H9 (cell line): ENCODE measurements at regions not wholly inside any gene's neighbourhood (a gene's known extent, or its start where the extent isn't known, plus 50 kb on each side); places are given as distances from the start of the nearest gene placed in this dataset.

Experiments used
- DNase-seq: peaks from one replicate; pipeline ENCODE4 v3.0.0-alpha.2; 2017
- H2AFZ ChIP-seq: one replicate; pipeline ENCODE4 v1.6.1; 2013; ENCODE audit warnings: mild to moderate bottlenecking, low read length, control low read depth, moderate library complexity
- H2AK5ac ChIP-seq: 2 replicates; pipeline ENCODE4 v1.6.1; 2013; ENCODE audit warnings: low read length, control low read depth, mixed read lengths; ENCODE audit not compliant: insufficient read length
- H2BK120ac ChIP-seq: one replicate; pipeline ENCODE4 v1.6.1; 2013; ENCODE audit warnings: low read depth, mild to moderate bottlenecking, low read length, control low read depth, inconsistent platforms; ENCODE audit not compliant: poor library complexity, severe bottlenecking
- H2BK12ac ChIP-seq: 2 replicates; pipeline ENCODE4 v1.6.1; 2013; ENCODE audit warnings: low read length, control low read depth, mixed read lengths, low read depth; ENCODE audit not compliant: insufficient read length
- H2BK15ac ChIP-seq: 2 replicates; pipeline ENCODE4 v1.6.1; 2013; ENCODE audit warnings: low read depth, low read length, control low read depth
- H2BK20ac ChIP-seq: one replicate; pipeline ENCODE4 v1.6.1; 2013; ENCODE audit warnings: low read depth, mild to moderate bottlenecking, low read length, control low read depth, inconsistent platforms; ENCODE audit not compliant: poor library complexity, severe bottlenecking
- H2BK5ac ChIP-seq: 2 replicates; pipeline ENCODE4 v1.6.1; 2013; ENCODE audit warnings: low read length, control low read depth, mixed read lengths; ENCODE audit not compliant: insufficient read length
- H3K14ac ChIP-seq: 2 replicates; pipeline ENCODE4 v1.6.1; 2013; ENCODE audit warnings: low read length, control low read depth; ENCODE audit not compliant: insufficient read depth
- H3K18ac ChIP-seq: 2 replicates; pipeline ENCODE4 v1.6.1; 2013; ENCODE audit warnings: low read depth, mild to moderate bottlenecking, mixed read lengths, low read length, control low read depth; ENCODE audit not compliant: insufficient read length
- H3K23ac ChIP-seq: 2 replicates; pipeline ENCODE4 v1.6.1; 2013; ENCODE audit warnings: low read length, control low read depth, mixed read lengths, low read depth; ENCODE audit not compliant: insufficient read length
- H3K23me2 ChIP-seq: 2 replicates; pipeline ENCODE4 v1.6.1; 2013; ENCODE audit warnings: low read depth, mild to moderate bottlenecking, mixed read lengths, low read length, control low read depth; ENCODE audit not compliant: insufficient read length, poor library complexity, severe bottlenecking
- H3K27ac ChIP-seq: 2 replicates; pipeline ENCODE4 v1.5.1; 2013; ENCODE audit warnings: low read length, control low read depth, mixed read lengths, low read depth; ENCODE audit not compliant: insufficient read length
- H3K27me3 ChIP-seq: 2 replicates; pipeline ENCODE4 v1.6.1; 2013; ENCODE audit warnings: low read length, control low read depth, inconsistent platforms; ENCODE audit not compliant: insufficient read depth
- H3K4ac ChIP-seq: 2 replicates; pipeline ENCODE4 v1.6.1; 2013; ENCODE audit warnings: low read depth, mild to moderate bottlenecking, control low read depth, inconsistent platforms, low read length, moderate library complexity
- H3K4me1 ChIP-seq: 2 replicates; pipeline ENCODE4 v1.6.1; 2013; ENCODE audit warnings: low read length, control low read depth, inconsistent platforms; ENCODE audit not compliant: insufficient read depth
- H3K4me2 ChIP-seq: 2 replicates; pipeline ENCODE4 v1.6.1; 2013; ENCODE audit warnings: low read length, control low read depth, mixed read lengths; ENCODE audit not compliant: insufficient read length, insufficient read depth
- H3K56ac ChIP-seq: 2 replicates; pipeline ENCODE4 v1.6.1; 2013; ENCODE audit warnings: low read depth, mild to moderate bottlenecking, mixed read lengths, low read length, control low read depth; ENCODE audit not compliant: insufficient read length
- H3K79me1 ChIP-seq: 2 replicates; pipeline ENCODE4 v1.6.1; 2013; ENCODE audit warnings: low read depth, mild to moderate bottlenecking, moderate library complexity, low read length, control low read depth, inconsistent platforms; ENCODE audit not compliant: insufficient read depth, poor library complexity, severe bottlenecking
- H3K79me2 ChIP-seq: 2 replicates; pipeline ENCODE4 v1.6.1; 2013; ENCODE audit warnings: low read length, control low read depth, inconsistent platforms; ENCODE audit not compliant: insufficient read depth
- H3K9ac ChIP-seq: 2 replicates; pipeline ENCODE4 v1.6.1; 2013; ENCODE audit warnings: low read length, control low read depth, mixed read lengths; ENCODE audit not compliant: insufficient read length; ENCODE audit errors: extremely low read depth
- H3K9me3 ChIP-seq: one replicate; pipeline ENCODE4 v1.6.1; 2013; ENCODE audit warnings: low read depth, low read length, inconsistent platforms; ENCODE audit not compliant: control insufficient read depth
- H3T11ph ChIP-seq: one replicate; pipeline ENCODE4 v1.6.1; 2013; ENCODE audit warnings: mild to moderate bottlenecking, low read length, control low read depth, inconsistent platforms
- H4K20me1 ChIP-seq: one replicate; pipeline ENCODE4 v1.6.1; 2013; ENCODE audit not compliant: control insufficient read depth, insufficient read length, insufficient read depth
- H4K5ac ChIP-seq: 2 replicates; pipeline ENCODE4 v1.6.1; 2013; ENCODE audit warnings: low read depth, mild to moderate bottlenecking, mixed read lengths, low read length, control low read depth; ENCODE audit not compliant: insufficient read length
- H4K8ac ChIP-seq: replicated peaks from 2 replicates; pipeline ENCODE4 v1.6.1; 2013; ENCODE audit warnings: low read length, control low read depth, mixed read lengths, low read depth; ENCODE audit not compliant: insufficient read length
- H4K91ac ChIP-seq: 2 replicates; pipeline ENCODE4 v1.6.1; 2013; ENCODE audit warnings: low read depth, mild to moderate bottlenecking, moderate library complexity, mixed read lengths, low read length, control low read depth; ENCODE audit not compliant: insufficient read length
- H3K27ac Mint-ChIP-seq, 3 experiments: 2 replicates in 2 of 3; 3 replicates in 1 of 3; pipeline ENCODE4 v1.8.0; 2020 to 2021; ENCODE audit warnings: mixed read lengths in 3 of 3, mild to moderate bottlenecking in 1 of 3, moderate library complexity in 1 of 3
- H3K27me3 Mint-ChIP-seq: 2 replicates; pipeline ENCODE4 v1.8.0; 2021; ENCODE audit warnings: low read depth, mild to moderate bottlenecking, moderate library complexity, mixed read lengths
- H3K36me3 Mint-ChIP-seq, 3 experiments: 2 replicates in 2 of 3; 3 replicates in 1 of 3; pipeline ENCODE4 v1.8.0; 2020 to 2021; ENCODE audit warnings: low read depth in 3 of 3, mixed read lengths in 3 of 3; ENCODE audit not compliant: insufficient read depth in 1 of 3
- H3K4me1 Mint-ChIP-seq, 2 experiments: 2 replicates each; pipeline ENCODE4 v1.8.0; 2020; ENCODE audit warnings: mixed read lengths in 2 of 2
- H3K4me3 Mint-ChIP-seq, 2 experiments: 2 replicates in 1 of 2; 3 replicates in 1 of 2; pipeline ENCODE4 v1.8.0; 2020 to 2021; ENCODE audit warnings: mild to moderate bottlenecking in 2 of 2, mixed read lengths in 2 of 2, moderate library complexity in 1 of 2
- H3K9me3 Mint-ChIP-seq, 2 experiments: 2 replicates in 1 of 2; 3 replicates in 1 of 2; pipeline ENCODE4 v1.8.0; 2020; ENCODE audit warnings: mild to moderate bottlenecking in 2 of 2, mixed read lengths in 2 of 2, moderate library complexity in 1 of 2
- CTCF ChIP-seq: fragments of 200-600 bp; sonication (generic); conservative IDR thresholded peaks from 3 replicates; pipeline ENCODE4 v1.8.0; 2021; ENCODE audit warnings: antibody characterized with exemption, mild to moderate bottlenecking

GRCh38 chr17:33464669-33465280, 171.7 kb upstream of the ASIC2 start:
- H3K9me3 Mint-ChIP-seq: peaks cover 4 to 15% of the 10 kb centered on the region in 2 experiments; a peak in 4 of 5 replicates
- H3K23me2 ChIP-seq: no peaks in the 10 kb centered on the region
- no peak overlapping the region for H2BK12ac ChIP-seq
- no peak overlapping the region for H4K91ac ChIP-seq
- H4K5ac ChIP-seq: no peak overlapping the region
- no peak overlapping the region for H2AFZ ChIP-seq
- no peak overlapping the region for H2BK5ac ChIP-seq
- no peak overlapping the region for H3K9ac ChIP-seq
- no peak overlapping the region for H3K4ac ChIP-seq
- H3K4me3 Mint-ChIP-seq: no peak overlapping the region
- H3K27ac Mint-ChIP-seq: no peak overlapping the region; a peak in 1 of 7 replicates
- no peak overlapping the region for H3K18ac ChIP-seq
- no peak overlapping the region for H2BK120ac ChIP-seq
- no peak overlapping the region for H3T11ph ChIP-seq
- no peaks in the 10 kb centered on the region for H4K20me1 ChIP-seq
- peak; percentile 9 for DNase-seq
- peaks cover 0 to 4% (median 3%) of the 10 kb centered on the region in 3 experiments; a peak in 2 of 7 replicates for H3K36me3 Mint-ChIP-seq
- no peak overlapping the region for H3K14ac ChIP-seq
- H3K27ac ChIP-seq: no peak overlapping the region
- H3K79me1 ChIP-seq: no peaks in the 10 kb centered on the region
- peaks cover 0 to 6% of the 10 kb centered on the region in 2 experiments; a peak in 3 of 4 replicates for H3K4me1 Mint-ChIP-seq
- no peaks in the 10 kb centered on the region for H3K79me2 ChIP-seq
- no peaks in the 10 kb centered on the region for H3K4me1 ChIP-seq
- TF ChIP-seq CTCF: no peak
- no peak overlapping the region for H2BK20ac ChIP-seq
- no peaks in the 10 kb centered on the region for H3K27me3 ChIP-seq
- no peak overlapping the region for H3K23ac ChIP-seq
- H3K27me3 Mint-ChIP-seq: peaks cover 8% of the 10 kb centered on the region
- no peak overlapping the region for H3K56ac ChIP-seq
- H2BK15ac ChIP-seq: no peak overlapping the region
- no peaks in the 10 kb centered on the region for H3K9me3 ChIP-seq
- H3K4me2 ChIP-seq: no peak overlapping the region
- H2AK5ac ChIP-seq: no peak overlapping the region
- H4K8ac ChIP-seq: no peak overlapping the region
